ENCODE measurements at regions not wholly inside any gene's neighbourhood (a gene's known extent, or its start where the extent isn't known, plus 50 kb on each side); places are given as distances from the start of the nearest gene placed in this dataset.

- no peaks in the 10 kb centered on the region for H3K9me3 ChIP-seq
- 79 to 90% methylated on average over 1 of the region's 1 CpG for WGBS, 2 donors
- intact Hi-C loops (cut with DNase I; ENCODE audit: low total_unique reads) = no loop called here
- DNase-seq = no peak
- no peaks in the 10 kb centered on the region for H3K27me3 ChIP-seq
- no peaks in the 10 kb centered on the region for H3K4me1 ChIP-seq
- H3K36me3 ChIP-seq (ENCODE audit: low read depth, missing control alignments) = no peaks in the 10 kb centered on the region
- no peak for TF ChIP-seq CTCF (IDR thresholded peaks at IDR 0.05)
- TF ChIP-seq POLR2A (IDR thresholded peaks at IDR 0.05) = no peak
- H3K27ac ChIP-seq = no peak overlapping the region
- H3K4me3 ChIP-seq = no peak overlapping the region
These were observed 625.1 kb upstream of the ANKRD30A start for GRCh38 chr10:36500266-36500665.

DNA sequence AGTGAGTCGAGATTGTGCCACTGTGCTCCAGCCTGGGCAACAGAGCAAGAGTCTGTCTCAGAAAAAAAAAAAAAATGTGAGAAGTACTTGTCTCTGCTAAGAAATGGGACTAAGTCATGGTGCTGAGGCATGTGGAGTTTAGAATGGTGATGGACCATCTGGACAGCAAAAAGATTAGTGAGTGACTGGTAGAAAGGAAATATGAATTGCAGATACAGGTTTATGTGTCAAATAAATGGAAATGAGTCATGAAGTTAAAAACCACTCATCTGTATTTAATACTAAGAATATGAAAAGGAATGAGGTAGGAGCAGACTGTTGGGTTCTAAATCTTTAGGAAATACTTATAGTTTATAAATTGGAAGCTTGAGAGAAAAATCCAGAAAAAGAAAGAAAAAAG is 625.7 kb upstream of the ANKRD30A start:
- Histone ChIP-seq H3K9me3 (no peaks in the 10 kb centered on the region), H3K27ac (no peak overlapping the region), H3K4me1 (no peaks in the 10 kb centered on the region), H3K27me3 (no peaks in the 10 kb centered on the region), H3K36me3 (ENCODE audit: low read depth, missing control alignments) (no peaks in the 10 kb centered on the region), H3K4me3 (no peak overlapping the region)
- 86 to 94% methylated on average over 1 of the region's 1 CpG for WGBS, 2 donors
- DNase-seq = no peak
- no peak for TF ChIP-seq CTCF (IDR thresholded peaks at IDR 0.05)
- no peak for TF ChIP-seq POLR2A (IDR thresholded peaks at IDR 0.05)
- intact Hi-C loops (cut with DNase I; ENCODE audit: low total_unique reads) = no loop called here

DNA sequence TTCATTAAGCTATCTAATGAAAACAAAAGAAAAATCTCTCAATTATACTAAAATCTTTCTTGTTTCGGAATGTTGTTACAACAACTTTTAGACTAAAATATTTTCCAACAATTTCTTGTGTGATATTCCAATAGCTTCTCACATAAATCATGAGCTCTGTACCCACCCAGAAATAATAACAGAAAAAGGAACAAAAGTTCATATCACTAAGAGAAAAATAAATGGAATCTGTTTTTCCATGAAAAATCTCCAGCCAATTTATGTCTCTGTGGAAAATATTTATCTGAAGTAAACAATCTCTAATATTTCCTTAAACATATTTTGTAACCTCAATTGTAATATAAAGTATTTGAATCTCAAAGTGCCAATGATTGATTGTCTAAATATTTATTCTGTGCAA is 628.6 kb upstream of the ANKRD30A start:
- H3K36me3 ChIP-seq (ENCODE audit: low read depth, missing control alignments) = no peaks in the 10 kb centered on the region
- no peak for TF ChIP-seq POLR2A (IDR thresholded peaks at IDR 0.05)
- no peak for TF ChIP-seq CTCF (IDR thresholded peaks at IDR 0.05)
- no peaks in the 10 kb centered on the region for H3K27me3 ChIP-seq
- no peaks in the 10 kb centered on the region for H3K4me1 ChIP-seq
- H3K9me3 ChIP-seq = no peaks in the 10 kb centered on the region
- H3K4me3 ChIP-seq = no peak overlapping the region
- no peak overlapping the region for H3K27ac ChIP-seq
- intact Hi-C loops (cut with DNase I; ENCODE audit: low total_unique reads) = no loop called here
- WGBS, 2 donors = 59 to 61% methylated on average over 1 of the region's 1 CpG
- DNase-seq = no peak

- no peak overlapping the region for H3K27ac ChIP-seq
- 76 to 77% methylated on average over 2 of the region's 2 CpGs for WGBS, 2 donors
- no peak overlapping the region for H3K4me3 ChIP-seq
- peaks cover 9% of the 10 kb centered on the region for H3K4me1 ChIP-seq
- no peaks in the 10 kb centered on the region for H3K36me3 ChIP-seq (ENCODE audit: low read depth, missing control alignments)
- no peaks in the 10 kb centered on the region for H3K9me3 ChIP-seq
- TF ChIP-seq POLR2A (IDR thresholded peaks at IDR 0.05) (no peak), CTCF (IDR thresholded peaks at IDR 0.05) (no peak)
- intact Hi-C loops (cut with DNase I; ENCODE audit: low total_unique reads) = no loop called here
- no peaks in the 10 kb centered on the region for H3K27me3 ChIP-seq
- DNase-seq = no peak
These were observed 631.0 kb upstream of the ANKRD30A start for GRCh38 chr10:36494371-36494770.

DNA sequence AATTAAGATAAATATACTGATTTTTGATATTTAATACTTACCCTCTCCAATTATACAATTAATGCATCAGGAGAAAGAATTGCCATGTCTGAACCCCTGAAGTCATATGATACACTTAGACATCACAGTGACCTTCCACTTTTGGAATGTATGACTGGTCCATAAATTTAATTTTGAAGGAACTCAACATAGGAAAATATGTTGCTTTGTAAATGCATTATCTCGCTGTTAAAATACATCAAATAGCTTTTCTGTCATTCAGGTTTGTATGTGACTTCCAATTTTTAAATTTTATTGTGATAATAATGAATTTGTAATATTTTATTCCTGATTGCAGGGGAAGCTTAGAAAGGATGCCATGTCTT is 631.9 kb upstream of the ANKRD30A start:
- WGBS, 2 donors = 88 to 90% methylated on average over 1 of the region's 1 CpG
- no peaks in the 10 kb centered on the region for H3K36me3 ChIP-seq (ENCODE audit: low read depth, missing control alignments)
- no peak for TF ChIP-seq CTCF (IDR thresholded peaks at IDR 0.05)
- TF ChIP-seq POLR2A (IDR thresholded peaks at IDR 0.05) = no peak
- H3K27ac ChIP-seq = no peak overlapping the region
- H3K27me3 ChIP-seq = no peaks in the 10 kb centered on the region
- peaks cover 9% of the 10 kb centered on the region for H3K4me1 ChIP-seq
- no peak for DNase-seq
- no peaks in the 10 kb centered on the region for H3K9me3 ChIP-seq
- intact Hi-C loops (cut with DNase I; ENCODE audit: low total_unique reads) = no loop called here
- H3K4me3 ChIP-seq = no peak overlapping the region
